Hematopoietic multipotent progenitor cell treated with erythropoietin and hydrocortisone succinate and interleukin-3 and kit ligand, for 8 days (in vitro differentiated cells): ENCODE measurements at regions not wholly inside any gene's neighbourhood (a gene's known extent, or its start where the extent isn't known, plus 50 kb on each side); places are given as distances from the start of the nearest gene placed in this dataset.
"Not testable (repeated sequence)": the region's sequence is repeated elsewhere in the genome, so short reads cannot be mapped to it uniquely, and the experiment has no call there.

Experiments used
- DNase-seq: peaks from one replicate; pipeline ENCODE4 v3.0.0-alpha.2; 2015

- no peak for DNase-seq
These were observed 119.5 kb downstream of the SKIDA1 start for GRCh38 chr10:21405981-21406380.

- DNase-seq = no peak
These were observed 122.0 kb downstream of the SKIDA1 start for GRCh38 chr10:21403256-21404015.

- no peak for DNase-seq
These were observed 122.8 kb downstream of the SKIDA1 start for GRCh38 chr10:21402606-21403083.

GRCh38 chr10:21401196-21401595, 124.3 kb downstream of the SKIDA1 start:
- DNase-seq = no peak

- no peak for DNase-seq
These were observed 126.0 kb downstream of the SKIDA1 start for GRCh38 chr10:21399392-21400035.

- no peak for DNase-seq
These were observed 126.8 kb downstream of the SKIDA1 start for GRCh38 chr10:21398563-21399231.

GRCh38 chr10:21396889-21397288, 128.6 kb downstream of the SKIDA1 start:
- no peak for DNase-seq

GRCh38 chr10:21393931-21394330, 131.6 kb downstream of the SKIDA1 start:
- no peak for DNase-seq

GRCh38 chr10:21388589-21388988, 136.9 kb downstream of the SKIDA1 start:
- DNase-seq = no peak

- no peak for DNase-seq
These were observed 137.6 kb downstream of the SKIDA1 start for GRCh38 chr10:21387868-21388267.

- DNase-seq = no peak
These were observed 139.4 kb downstream of the SKIDA1 start for GRCh38 chr10:21385996-21386585.

GRCh38 chr10:21385536-21385935, 139.9 kb downstream of the SKIDA1 start:
- no peak for DNase-seq

- no peak for DNase-seq
These were observed 146.3 kb downstream of the SKIDA1 start for GRCh38 chr10:21379143-21379542.

GRCh38 chr10:21375274-21375673, 150.2 kb downstream of the SKIDA1 start:
- DNase-seq = not testable (repeated sequence)

GRCh38 chr10:21373881-21374280, 151.6 kb downstream of the SKIDA1 start:
- DNase-seq = not testable (repeated sequence)

GRCh38 chr10:21372651-21373410, 152.7 kb downstream of the SKIDA1 start:
- DNase-seq = peak; percentile 68

GRCh38 chr10:21369697-21370096, 155.8 kb downstream of the SKIDA1 start:
- DNase-seq = no peak

- no peak for DNase-seq
These were observed 156.6 kb downstream of the SKIDA1 start for GRCh38 chr10:21368728-21369425.

- no peak for DNase-seq
These were observed 157.4 kb downstream of the SKIDA1 start for GRCh38 chr10:21368022-21368582.

- DNase-seq = not testable (repeated sequence)
These were observed 159.4 kb downstream of the SKIDA1 start for GRCh38 chr10:21366108-21366507.
